SK-MEL-5 (cell line): ENCODE measurements at regions not wholly inside any gene's neighbourhood (a gene's known extent, or its start where the extent isn't known, plus 50 kb on each side); places are given as distances from the start of the nearest gene placed in this dataset.
"Not testable (repeated sequence)": the region's sequence is repeated elsewhere in the genome, so short reads cannot be mapped to it uniquely, and the experiment has no call there.

ENCODE experiments used
- DNase-seq: peaks from one replicate; pipeline ENCODE4 v3.0.0-alpha.2; 2016; ENCODE audit warnings: low read depth, low spot score
- in situ Hi-C: cut with HindIII; loops from 2 replicates; pipeline ENCODE4 v1.10.0; 2016; ENCODE audit warnings: low sequenced_read_pairs, high pct_unique_total_duplicates, low pct_unique_long_range_greater_than_20kb

- in situ Hi-C loops, result no loop called here
- DNase-seq, result no peak
Observed at GRCh38 chr5:82439750-82440445, 161.7 kb upstream of the RPS23 start.

- DNase-seq, in situ Hi-C loops: not testable (repeated sequence)
Observed at GRCh38 chr5:82437565-82437964, 159.4 kb upstream of the RPS23 start.

GRCh38 chr5:82436291-82436690 lies 158.1 kb upstream of the RPS23 start:
- in situ Hi-C loops, result no loop called here
- DNase-seq, result no peak

- DNase-seq, in situ Hi-C loops: not testable (repeated sequence)
Observed at GRCh38 chr5:82434696-82435660, 156.8 kb upstream of the RPS23 start.

- no peak for DNase-seq
- in situ Hi-C loops, result no loop called here
Observed at GRCh38 chr5:82426464-82427154, 148.5 kb upstream of the RPS23 start.

GRCh38 chr5:82425591-82425990 lies 147.4 kb upstream of the RPS23 start:
- in situ Hi-C loops, result no loop called here
- DNase-seq, result no peak

- in situ Hi-C loops, result no loop called here
- DNase-seq, result no peak
Observed at GRCh38 chr5:82424211-82424610, 146.1 kb upstream of the RPS23 start.

GRCh38 chr5:82422751-82423181 lies 144.6 kb upstream of the RPS23 start:
- DNase-seq, result no peak
- in situ Hi-C loops, result no loop called here

GRCh38 chr5:82422001-82422740 lies 144.0 kb upstream of the RPS23 start:
- DNase-seq, result no peak
- in situ Hi-C loops, result no loop called here

GRCh38 chr5:82421119-82421518 lies 143.0 kb upstream of the RPS23 start:
- in situ Hi-C loops, result no loop called here

GRCh38 chr5:82420524-82420923 lies 142.4 kb upstream of the RPS23 start:
- in situ Hi-C loops, DNase-seq: not testable (repeated sequence)

More at GRCh38 chr5:82421119-82421518, 143.0 kb upstream of the RPS23 start:
- no peak for DNase-seq

GRCh38 chr5:82419559-82420332 lies 141.6 kb upstream of the RPS23 start:
- in situ Hi-C loops, result no loop called here
- DNase-seq, result no peak

- DNase-seq, result no peak
- in situ Hi-C loops, result no loop called here
Observed at GRCh38 chr5:82418608-82418950, 140.4 kb upstream of the RPS23 start.

GRCh38 chr5:82417776-82418607 lies 139.8 kb upstream of the RPS23 start:
- DNase-seq, result no peak
- in situ Hi-C loops, result no loop called here

GRCh38 chr5:82416512-82416911 lies 138.4 kb upstream of the RPS23 start:
- DNase-seq, result no peak
- in situ Hi-C loops, result no loop called here

- DNase-seq, result no peak
- in situ Hi-C loops, result no loop called here
Observed at GRCh38 chr5:82414041-82414388, 135.9 kb upstream of the RPS23 start.
